Suprapubic skin (tissue), 4 donors: ENCODE measurements at regions not wholly inside any gene's neighbourhood (a gene's known extent, or its start where the extent isn't known, plus 50 kb on each side); places are given as distances from the start of the nearest gene placed in this dataset.

Experiments
- EP300 ChIP-seq: sonication (generic); formaldehyde crosslinking; IDR thresholded peaks from one replicate; pipeline ENCODE4 v1.6.1; 2017; ENCODE audit warnings: antibody characterized with exemption
- POLR2A ChIP-seq, 2 donors: fragments of 450-650 bp; IDR thresholded peaks; one replicate each; pipeline ENCODE4 v1.6.1; 2017; ENCODE audit warnings: antibody characterized with exemption in 2 of 2, mild to moderate bottlenecking in 2 of 2, moderate library complexity in 2 of 2
- POLR2AphosphoS5 ChIP-seq, 3 donors: sonication (generic); formaldehyde crosslinking; IDR thresholded peaks; one replicate each; pipeline ENCODE4 v1.6.1; 2017; ENCODE audit warnings: antibody characterized with exemption in 3 of 3
- TF ChIP-seq, protein P1 (sequence below), 2 donors: fragments of 200-600 bp in 1 of 2; fragments of 450-650 bp in 1 of 2; sonication (generic) in 1 of 2; IDR thresholded peaks; one replicate each; pipeline ENCODE4 v1.5.1; 2016 to 2019; ENCODE audit warnings: antibody characterized with exemption in 2 of 2, mild to moderate bottlenecking in 1 of 2, moderate library complexity in 1 of 2

DNA sequence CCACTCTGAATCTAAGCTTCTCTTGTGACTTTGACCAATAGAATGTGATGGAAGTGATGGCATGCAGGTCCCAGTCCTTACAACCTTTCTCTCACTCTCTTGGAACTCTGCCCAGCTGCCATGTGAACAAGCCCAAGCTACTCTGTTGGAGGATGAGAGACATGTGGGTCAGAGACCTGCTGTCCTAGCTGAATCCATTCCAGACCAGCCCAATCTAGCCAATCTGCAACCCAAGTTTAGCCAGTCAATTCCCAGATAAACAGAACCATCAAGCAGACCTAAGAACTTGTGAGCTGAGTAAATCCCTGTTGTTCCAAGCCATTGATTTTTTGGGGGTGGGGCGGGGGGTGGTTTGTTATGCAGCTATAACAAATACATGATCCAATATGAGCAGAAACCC lies 69.2 kb upstream of the GRK3 start:
- TF ChIP-seq, protein P1, sequence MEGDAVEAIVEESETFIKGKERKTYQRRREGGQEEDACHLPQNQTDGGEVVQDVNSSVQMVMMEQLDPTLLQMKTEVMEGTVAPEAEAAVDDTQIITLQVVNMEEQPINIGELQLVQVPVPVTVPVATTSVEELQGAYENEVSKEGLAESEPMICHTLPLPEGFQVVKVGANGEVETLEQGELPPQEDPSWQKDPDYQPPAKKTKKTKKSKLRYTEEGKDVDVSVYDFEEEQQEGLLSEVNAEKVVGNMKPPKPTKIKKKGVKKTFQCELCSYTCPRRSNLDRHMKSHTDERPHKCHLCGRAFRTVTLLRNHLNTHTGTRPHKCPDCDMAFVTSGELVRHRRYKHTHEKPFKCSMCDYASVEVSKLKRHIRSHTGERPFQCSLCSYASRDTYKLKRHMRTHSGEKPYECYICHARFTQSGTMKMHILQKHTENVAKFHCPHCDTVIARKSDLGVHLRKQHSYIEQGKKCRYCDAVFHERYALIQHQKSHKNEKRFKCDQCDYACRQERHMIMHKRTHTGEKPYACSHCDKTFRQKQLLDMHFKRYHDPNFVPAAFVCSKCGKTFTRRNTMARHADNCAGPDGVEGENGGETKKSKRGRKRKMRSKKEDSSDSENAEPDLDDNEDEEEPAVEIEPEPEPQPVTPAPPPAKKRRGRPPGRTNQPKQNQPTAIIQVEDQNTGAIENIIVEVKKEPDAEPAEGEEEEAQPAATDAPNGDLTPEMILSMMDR (IDR thresholded peaks at IDR 0.05) = no peak
- TF ChIP-seq POLR2AphosphoS5 (IDR thresholded peaks at IDR 0.05) = no peak
- TF ChIP-seq EP300 = no peak
- no peak for TF ChIP-seq POLR2A (IDR thresholded peaks at IDR 0.05)
